Esophagus squamous epithelium (tissue), 5 donors: ENCODE measurements at regions not wholly inside any gene's neighbourhood (a gene's known extent, or its start where the extent isn't known, plus 50 kb on each side); places are given as distances from the start of the nearest gene placed in this dataset.

Experiments
- DNase-seq: peaks from one replicate; lab custom pipeline; 2025; lab: John Stamatoyannopoulos, UW
- H3K27ac ChIP-seq, 4 donors: fragments of 200-600 bp; sonication (generic); one replicate each; pipeline ENCODE4 v1.5.1; 2016 to 2019; ENCODE audit warnings: mild to moderate bottlenecking in 1 of 4
- H3K27me3 ChIP-seq, 4 donors: fragments of 200-600 bp; sonication (generic); 1 replicate in 3 of 4; 2 replicates in 1 of 4; pipeline versions ENCODE4 v1.5.1 to v1.6.0; 2017 to 2021; ENCODE audit warnings: antibody characterized with exemption in 1 of 4
- H3K36me3 ChIP-seq, 3 donors: fragments of 200-600 bp; sonication (generic); one replicate each; pipeline ENCODE4 v1.5.1; 2016 to 2019
- H3K4me1 ChIP-seq, 3 donors: fragments of 200-600 bp; sonication (generic); one replicate each; pipeline ENCODE4 v1.5.1; 2017 to 2019
- H3K4me3 ChIP-seq, 4 donors: fragments of 200-600 bp; sonication (generic); 1 replicate in 3 of 4; 2 replicates in 1 of 4; pipeline ENCODE4 v1.5.1; 2016 to 2019; ENCODE audit warnings: mild to moderate bottlenecking in 2 of 4, moderate library complexity in 1 of 4
- H3K9me3 ChIP-seq, 3 donors: fragments of 200-600 bp; sonication (generic); one replicate each; pipeline ENCODE4 v1.5.1; 2016 to 2019
- POLR2A ChIP-seq, 4 donors: fragments of 450-650 bp; IDR thresholded peaks; one replicate each; pipeline ENCODE4 v1.6.1; 2017; ENCODE audit warnings: antibody characterized with exemption in 4 of 4, mild to moderate bottlenecking in 4 of 4, moderate library complexity in 3 of 4
- WGBS, 2 donors: methylation state at CpG; one replicate each; pipeline ENCODE4 v1.1.5; 2018; 5-methylcytosine and 5-hydroxymethylcytosine counted together
- intact Hi-C: fragments of 100-400 bp; cut with DNase I; formaldehyde crosslinking; loops from one replicate; pipeline ENCODE4 v1.15.0; 2022
- TF ChIP-seq, protein P1 (sequence below), 6 experiments: fragments of 450-650 bp in 4 of 6; fragments of 200-600 bp in 2 of 6; sonication (generic) in 2 of 6; IDR thresholded peaks; one replicate each; pipeline ENCODE4 v1.5.1; 2016 to 2019; ENCODE audit warnings: antibody characterized with exemption in 6 of 6, mild to moderate bottlenecking in 4 of 6, moderate library complexity in 4 of 6
- donor health status: DM: yes; HTN: yes; CAD: no.

DNA sequence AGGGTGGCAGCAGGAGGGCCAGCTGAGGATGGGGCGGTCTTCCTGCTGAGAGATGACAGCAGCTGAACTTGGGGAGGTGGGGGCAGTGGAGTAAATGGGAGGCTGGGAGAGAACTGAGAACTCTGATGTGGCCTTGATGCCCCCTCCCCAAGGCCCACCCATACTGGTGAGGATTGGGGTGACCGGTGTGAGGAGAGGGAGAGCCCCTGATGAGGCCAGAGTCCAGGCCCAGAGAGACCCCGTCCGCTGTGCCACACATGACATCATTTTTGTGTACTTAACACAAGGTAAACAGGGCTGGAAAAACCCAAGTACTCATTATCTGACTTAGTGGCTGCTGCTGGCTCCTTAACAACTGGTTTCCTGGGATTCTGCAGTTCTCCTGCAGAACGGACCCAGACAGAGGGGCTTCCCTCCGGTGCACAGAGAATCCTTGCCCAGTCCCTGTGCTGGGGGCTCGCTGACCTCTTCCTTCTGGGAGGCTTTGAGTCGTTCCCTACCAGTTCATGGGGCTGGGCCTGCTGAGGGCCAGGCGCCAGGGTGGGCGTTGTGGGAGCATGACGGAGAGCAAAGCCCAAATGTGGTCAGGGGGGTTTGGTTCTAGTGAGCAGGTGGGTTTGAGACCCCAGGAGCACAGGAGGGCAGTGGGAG lies 207.6 kb downstream of the RAB11FIP4 start:
- no peaks in the 10 kb centered on the region for H3K9me3 ChIP-seq
- TF ChIP-seq, protein P1, sequence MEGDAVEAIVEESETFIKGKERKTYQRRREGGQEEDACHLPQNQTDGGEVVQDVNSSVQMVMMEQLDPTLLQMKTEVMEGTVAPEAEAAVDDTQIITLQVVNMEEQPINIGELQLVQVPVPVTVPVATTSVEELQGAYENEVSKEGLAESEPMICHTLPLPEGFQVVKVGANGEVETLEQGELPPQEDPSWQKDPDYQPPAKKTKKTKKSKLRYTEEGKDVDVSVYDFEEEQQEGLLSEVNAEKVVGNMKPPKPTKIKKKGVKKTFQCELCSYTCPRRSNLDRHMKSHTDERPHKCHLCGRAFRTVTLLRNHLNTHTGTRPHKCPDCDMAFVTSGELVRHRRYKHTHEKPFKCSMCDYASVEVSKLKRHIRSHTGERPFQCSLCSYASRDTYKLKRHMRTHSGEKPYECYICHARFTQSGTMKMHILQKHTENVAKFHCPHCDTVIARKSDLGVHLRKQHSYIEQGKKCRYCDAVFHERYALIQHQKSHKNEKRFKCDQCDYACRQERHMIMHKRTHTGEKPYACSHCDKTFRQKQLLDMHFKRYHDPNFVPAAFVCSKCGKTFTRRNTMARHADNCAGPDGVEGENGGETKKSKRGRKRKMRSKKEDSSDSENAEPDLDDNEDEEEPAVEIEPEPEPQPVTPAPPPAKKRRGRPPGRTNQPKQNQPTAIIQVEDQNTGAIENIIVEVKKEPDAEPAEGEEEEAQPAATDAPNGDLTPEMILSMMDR (IDR thresholded peaks at IDR 0.05), result no peak
- no peak for TF ChIP-seq POLR2A (IDR thresholded peaks at IDR 0.05)
- DNase-seq, result no peak
- H3K36me3 ChIP-seq, result no peaks in the 10 kb centered on the region
- peaks cover 18 to 37% (median 26%) of the 10 kb centered on the region in 3 donors for H3K4me1 ChIP-seq
- no peak overlapping the region for H3K4me3 ChIP-seq
- no peak overlapping the region for H3K27ac ChIP-seq
- WGBS, 2 donors, result 68 to 76% methylated on average over 5 of the region's 11 CpGs
- intact Hi-C loops, result no loop called here
- no peaks in the 10 kb centered on the region for H3K27me3 ChIP-seq

DNA sequence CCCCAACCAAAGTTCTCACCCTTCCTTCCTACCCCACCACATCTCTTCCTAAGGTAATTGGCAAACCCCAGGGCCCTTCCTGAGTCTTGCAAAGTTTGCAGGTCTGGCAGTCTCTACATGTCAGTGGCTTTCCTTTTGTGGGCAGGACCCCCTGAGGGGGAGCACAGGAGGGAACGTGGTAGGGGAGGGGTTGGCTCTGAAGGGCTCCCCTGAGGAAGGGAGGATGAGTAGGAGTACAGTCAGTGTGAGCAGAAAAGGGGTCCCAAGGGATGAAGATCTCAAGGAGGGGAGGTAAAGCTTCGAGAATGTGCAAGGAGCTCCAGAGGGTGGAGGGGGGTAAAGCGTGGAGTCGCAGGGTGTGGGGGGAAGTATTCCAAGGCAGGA lies 206.9 kb downstream of the RAB11FIP4 start:
- Histone ChIP-seq H3K4me3 (no peak overlapping the region), H3K4me1 (peaks cover 18 to 42% (median 29%) of the 10 kb centered on the region in 3 donors), H3K27ac (no peak overlapping the region), H3K9me3 (no peaks in the 10 kb centered on the region), H3K36me3 (peaks cover 0 to 6% (median 0%) of the 10 kb centered on the region in 3 donors), H3K27me3 (no peaks in the 10 kb centered on the region)
- DNase-seq, result no peak
- intact Hi-C loops, result no loop called here
- no peak for TF ChIP-seq POLR2A (IDR thresholded peaks at IDR 0.05)
- TF ChIP-seq, protein P1 (IDR thresholded peaks at IDR 0.05), result no peak
- WGBS, 2 donors, result 62 to 87% methylated on average over 3 to 4 of the region's 4 CpGs

DNA sequence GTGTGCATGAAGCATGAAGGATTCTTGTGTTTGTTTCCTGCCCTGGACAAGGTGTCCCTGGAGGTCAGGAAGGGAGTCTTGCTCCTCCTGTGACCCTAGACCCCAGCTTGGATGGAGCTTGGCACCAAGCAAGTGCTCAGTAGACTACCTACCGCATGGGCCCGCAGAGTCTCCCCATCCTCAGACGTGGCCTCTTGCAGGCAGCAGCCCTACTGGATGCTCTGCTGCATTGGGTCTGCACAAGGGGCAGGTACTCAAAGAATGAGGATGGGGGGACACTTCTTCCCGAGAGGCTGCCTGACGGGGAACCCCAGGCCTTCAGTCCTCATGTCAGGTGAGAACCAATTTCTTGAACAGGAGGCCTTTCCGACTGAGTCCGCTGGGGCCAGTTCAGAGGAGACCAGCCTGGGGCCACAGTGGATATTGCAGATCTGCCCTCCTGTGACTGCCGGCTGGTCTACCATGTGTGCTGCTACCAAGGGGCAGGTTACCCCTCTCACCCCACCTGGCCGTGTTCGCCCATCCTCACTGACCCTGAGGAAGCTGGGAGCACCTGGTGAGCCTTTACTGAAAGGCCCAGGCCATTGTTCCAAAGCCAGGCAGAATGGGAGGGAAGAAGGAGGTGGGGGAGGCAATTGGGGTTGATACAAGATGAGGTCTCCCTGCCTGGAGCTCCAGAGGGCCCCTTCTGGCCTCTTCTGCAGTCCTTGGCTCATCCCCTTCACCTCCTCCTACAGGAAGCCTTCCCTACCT lies 206.3 kb downstream of the RAB11FIP4 start:
- Histone ChIP-seq H3K36me3 (peaks cover 0 to 9% (median 0%) of the 10 kb centered on the region in 3 donors), H3K27me3 (no peaks in the 10 kb centered on the region), H3K9me3 (no peaks in the 10 kb centered on the region), H3K27ac (no peak overlapping the region), H3K4me1 (peaks cover 18 to 42% (median 29%) of the 10 kb centered on the region in 3 donors), H3K4me3 (no peak overlapping the region)
- no peak for DNase-seq
- 93% methylated on average over 3 of the region's 10 CpGs; no CpG with 5 or more reads in 1 of the 2 donors for WGBS, 2 donors
- TF ChIP-seq POLR2A (IDR thresholded peaks at IDR 0.05), result no peak
- TF ChIP-seq, protein P1 (IDR thresholded peaks at IDR 0.05), result no peak
- intact Hi-C loops, result no loop called here

DNA sequence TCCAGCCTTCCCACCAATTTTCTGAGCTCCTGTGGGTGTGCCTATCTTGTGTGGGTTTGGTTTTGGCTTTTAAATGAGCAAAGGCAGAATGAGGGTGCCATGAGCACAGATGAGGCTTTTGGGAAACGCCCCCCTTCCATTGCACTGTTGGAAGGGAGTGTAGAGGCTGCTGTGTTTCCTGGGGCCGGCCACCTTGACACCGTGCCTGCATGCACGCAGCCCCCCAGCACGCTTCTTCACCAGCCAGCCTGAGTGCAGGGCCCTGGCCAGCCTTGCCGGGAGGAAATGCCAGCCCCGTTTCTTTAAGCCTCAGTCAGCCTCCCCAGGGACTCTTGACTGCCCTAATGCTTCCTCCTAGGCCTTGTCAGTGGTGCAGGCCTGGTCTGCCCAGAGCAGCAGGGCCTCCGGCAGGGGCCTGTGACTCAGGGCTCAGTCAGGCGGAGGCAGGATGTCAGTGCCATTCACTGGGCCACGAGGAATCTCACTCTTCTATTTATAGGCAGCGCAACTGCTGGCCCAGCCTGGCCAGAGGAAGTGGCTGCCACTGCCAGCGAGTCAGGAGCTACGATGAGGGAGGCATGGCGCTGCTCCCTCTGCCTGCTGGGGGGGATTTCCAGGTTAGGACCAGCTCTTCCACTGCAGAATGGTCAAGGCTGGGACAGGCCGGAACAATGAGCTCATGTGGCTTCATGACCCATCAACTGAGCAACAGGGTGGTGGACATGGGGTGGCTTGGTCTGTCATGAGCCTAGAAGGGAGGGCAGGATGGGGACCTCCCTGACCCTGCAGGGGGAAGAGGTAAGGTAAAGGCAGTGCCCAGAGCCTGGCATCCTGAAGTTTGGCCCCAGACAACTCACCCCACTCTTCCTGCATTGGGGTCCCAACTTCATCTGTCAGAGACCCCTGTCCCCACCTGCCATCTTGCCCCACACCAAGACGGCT lies 205.2 kb downstream of the RAB11FIP4 start:
- intact Hi-C loops, result no loop called here
- H3K36me3 ChIP-seq, result peaks cover 0 to 12% (median 0%) of the 10 kb centered on the region in 3 donors
- no peak for DNase-seq
- no peak overlapping the region for H3K4me3 ChIP-seq
- TF ChIP-seq, protein P1 (IDR thresholded peaks at IDR 0.05), result peak in 1 of 6 experiments; percentile 11
- no peak for TF ChIP-seq POLR2A (IDR thresholded peaks at IDR 0.05)
- peaks cover 18 to 42% (median 29%) of the 10 kb centered on the region in 3 donors for H3K4me1 ChIP-seq
- peak overlapping the region; percentile 69 to 87 (median 82) for H3K27ac ChIP-seq
- 25 to 60% methylated on average over 1 to 8 of the region's 16 CpGs for WGBS, 2 donors
- no peaks in the 10 kb centered on the region for H3K9me3 ChIP-seq
- H3K27me3 ChIP-seq, result no peaks in the 10 kb centered on the region
